ENCODE measurements at regions not wholly inside any gene's neighbourhood (a gene's known extent, or its start where the extent isn't known, plus 50 kb on each side); places are given as distances from the start of the nearest gene placed in this dataset.

GRCh38 chr4:18860836-18861530 is 839.4 kb upstream of the LCORL start:
- Histone ChIP-seq H3K4me3 (no peak overlapping the region), H3K4me1 (no peaks in the 10 kb centered on the region), H3K36me3 (replicated peaks) (no peaks in the 10 kb centered on the region), H3K9me3 (no peaks in the 10 kb centered on the region), H3K27me3 (ENCODE audit: low read depth) (0 out of 2 replicates have a peak, but pooled peaks cover 2% of the 10 kb centered on the region)
- in situ Hi-C loops (cut with MboI; ENCODE audit: low sequenced_read_pairs) = no loop called here
- no peak for DNase-seq (ENCODE audit: low spot score in 2 of 2)

- DNase-seq (ENCODE audit: low spot score in 2 of 2) = no peak
- H3K9me3 ChIP-seq = no peaks in the 10 kb centered on the region
- in situ Hi-C loops (cut with MboI; ENCODE audit: low sequenced_read_pairs) = no loop called here
- H3K4me3 ChIP-seq = no peak overlapping the region
- H3K4me1 ChIP-seq = no peaks in the 10 kb centered on the region
- no peaks in the 10 kb centered on the region for H3K36me3 ChIP-seq (replicated peaks)
- 0 out of 2 replicates have a peak, but pooled peaks cover 2% of the 10 kb centered on the region for H3K27me3 ChIP-seq (ENCODE audit: low read depth)
Observed at GRCh38 chr4:18859468-18859867, 837.9 kb upstream of the LCORL start.

GRCh38 chr4:18858229-18858922 is 836.8 kb upstream of the LCORL start:
- Histone ChIP-seq H3K4me1 (no peaks in the 10 kb centered on the region), H3K36me3 (replicated peaks) (no peaks in the 10 kb centered on the region), H3K27me3 (ENCODE audit: low read depth) (0 out of 2 replicates have a peak, but pooled peaks cover 2% of the 10 kb centered on the region), H3K9me3 (no peaks in the 10 kb centered on the region), H3K4me3 (no peak overlapping the region)
- DNase-seq (ENCODE audit: low spot score in 2 of 2) = no peak
- in situ Hi-C loops (cut with MboI; ENCODE audit: low sequenced_read_pairs) = no loop called here

DNA sequence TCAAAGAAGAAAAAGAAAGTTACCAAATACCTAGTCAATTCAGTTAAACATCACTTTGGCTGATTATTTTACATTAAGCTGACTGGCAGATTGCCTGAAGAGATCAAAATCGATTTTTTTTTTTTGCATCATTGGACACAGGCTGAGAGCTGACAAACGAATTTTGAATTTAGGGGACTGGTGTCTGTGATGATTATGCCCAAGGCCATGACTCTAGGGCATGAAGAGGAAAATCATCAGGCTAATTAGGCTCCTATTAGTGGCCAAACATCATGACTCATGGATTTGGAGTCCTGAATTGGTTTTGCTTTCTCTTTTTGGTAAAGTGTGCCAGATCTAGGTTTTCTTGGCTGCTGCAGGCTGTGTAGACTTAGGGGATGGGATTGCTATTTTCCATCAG is 829.3 kb upstream of the LCORL start:
- in situ Hi-C loops (cut with MboI; ENCODE audit: low sequenced_read_pairs) = no loop called here
- H3K4me1 ChIP-seq = no peaks in the 10 kb centered on the region
- DNase-seq (ENCODE audit: low spot score in 2 of 2) = no peak

DNA sequence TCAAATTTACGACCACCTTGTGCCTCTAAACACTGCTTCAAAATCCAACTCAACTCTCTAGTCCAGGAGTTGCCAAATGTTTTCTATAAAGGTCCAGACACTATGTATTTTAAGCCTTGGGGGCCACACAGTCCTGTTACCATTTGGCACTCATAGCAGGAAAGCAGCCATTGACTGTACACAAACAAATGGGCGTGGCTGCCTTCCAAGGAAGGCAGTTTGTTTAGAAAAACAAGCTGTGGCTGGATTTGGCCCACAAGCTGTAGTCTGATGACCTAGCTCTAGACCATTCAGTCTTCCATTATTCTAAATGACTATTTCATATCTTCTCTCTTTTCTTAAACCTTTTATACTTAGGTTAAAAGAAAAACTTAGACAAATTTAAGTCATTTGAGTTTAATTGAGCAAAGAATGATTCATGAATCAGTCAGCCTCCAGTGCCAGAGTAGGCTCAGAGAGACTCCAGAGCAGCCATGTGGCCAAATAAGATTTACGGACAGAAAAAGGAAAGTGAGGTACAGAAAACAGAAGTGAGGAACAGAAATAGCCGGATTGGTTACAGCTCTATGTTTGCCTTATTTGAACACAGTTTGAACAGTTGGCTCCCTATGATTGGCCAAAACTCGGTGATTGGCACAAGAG is 825.8 kb upstream of the LCORL start:
- H3K27me3 ChIP-seq (ENCODE audit: low read depth) = no peaks in the 10 kb centered on the region
- no peaks in the 10 kb centered on the region for H3K4me1 ChIP-seq
- H3K9me3 ChIP-seq = no peaks in the 10 kb centered on the region
- H3K36me3 ChIP-seq (replicated peaks) = no peaks in the 10 kb centered on the region
- in situ Hi-C loops (cut with MboI; ENCODE audit: low sequenced_read_pairs) = no loop called here
- no peak overlapping the region for H3K4me3 ChIP-seq
- no peak for DNase-seq (ENCODE audit: low spot score in 2 of 2)

More for the DNA sequence above, 829.3 kb upstream of the LCORL start:
- Histone ChIP-seq H3K36me3 (replicated peaks) (no peaks in the 10 kb centered on the region), H3K27me3 (ENCODE audit: low read depth) (no peaks in the 10 kb centered on the region), H3K4me3 (no peak overlapping the region), H3K9me3 (no peaks in the 10 kb centered on the region; the same call in 1 of the 2 replicates)

DNA sequence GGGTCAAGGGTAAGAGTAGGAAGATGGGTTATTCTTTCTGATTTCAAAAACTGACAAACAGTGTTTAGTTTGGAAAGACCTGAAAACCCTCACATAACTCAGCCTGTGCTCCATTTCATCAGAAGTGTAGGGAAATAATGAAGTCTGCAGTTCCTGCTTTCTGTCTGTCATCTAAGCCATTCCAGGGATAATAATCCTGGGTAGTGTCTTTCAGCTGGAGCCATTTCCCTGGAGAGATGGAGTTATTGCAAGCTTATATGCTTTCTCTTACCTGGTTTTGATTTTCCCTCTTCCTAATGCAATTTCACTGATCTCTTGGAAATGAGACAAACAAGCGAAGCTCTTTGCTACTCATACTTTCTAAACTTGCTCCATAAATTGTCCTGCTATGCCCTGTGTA is 824.8 kb upstream of the LCORL start:
- no peak for DNase-seq (ENCODE audit: low spot score in 2 of 2)
- Histone ChIP-seq H3K9me3 (no peaks in the 10 kb centered on the region), H3K4me1 (no peaks in the 10 kb centered on the region), H3K36me3 (replicated peaks) (no peaks in the 10 kb centered on the region), H3K4me3 (no peak overlapping the region), H3K27me3 (ENCODE audit: low read depth) (no peaks in the 10 kb centered on the region)
- in situ Hi-C loops (cut with MboI; ENCODE audit: low sequenced_read_pairs) = no loop called here

GRCh38 chr4:18844726-18845125 is 823.2 kb upstream of the LCORL start:
- Histone ChIP-seq H3K9me3 (no peaks in the 10 kb centered on the region), H3K4me3 (no peak overlapping the region), H3K36me3 (replicated peaks) (no peaks in the 10 kb centered on the region), H3K4me1 (no peaks in the 10 kb centered on the region), H3K27me3 (ENCODE audit: low read depth) (no peaks in the 10 kb centered on the region)
- no peak for DNase-seq (ENCODE audit: low spot score in 2 of 2)
- in situ Hi-C loops (cut with MboI; ENCODE audit: low sequenced_read_pairs) = no loop called here

DNA sequence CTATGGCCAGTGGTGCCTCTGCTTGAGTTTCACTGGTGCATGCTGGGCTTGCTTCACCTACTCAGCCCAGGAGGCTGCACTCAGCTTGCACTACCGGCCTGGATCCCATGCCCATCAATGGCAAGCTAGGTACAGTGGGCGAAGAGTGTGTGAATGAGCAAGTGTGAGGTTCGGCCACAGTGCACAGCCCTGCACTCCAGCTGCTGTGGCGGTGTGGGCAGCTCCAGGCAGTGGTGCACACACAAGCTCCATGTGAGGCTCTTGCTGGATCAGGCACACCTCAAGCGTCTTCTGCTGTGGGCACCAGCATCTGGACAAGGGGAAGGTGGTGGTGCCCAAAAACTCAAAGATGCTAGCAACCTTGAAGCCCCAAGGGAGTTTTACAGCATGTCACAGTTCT is 820.9 kb upstream of the LCORL start:
- H3K9me3 ChIP-seq = no peaks in the 10 kb centered on the region

GRCh38 chr4:18840481-18840880 is 818.9 kb upstream of the LCORL start:
- H3K36me3 ChIP-seq (replicated peaks) = no peaks in the 10 kb centered on the region
- H3K4me1 ChIP-seq = no peaks in the 10 kb centered on the region
- H3K4me3 ChIP-seq = no peak overlapping the region
- H3K9me3 ChIP-seq = no peaks in the 10 kb centered on the region
- in situ Hi-C loops (cut with MboI; ENCODE audit: low sequenced_read_pairs) = no loop called here
- H3K27me3 ChIP-seq (ENCODE audit: low read depth) = no peaks in the 10 kb centered on the region
- no peak for DNase-seq (ENCODE audit: low spot score in 2 of 2)

More for the DNA sequence above, 820.9 kb upstream of the LCORL start:
- no peak for DNase-seq (ENCODE audit: low spot score in 2 of 2)
- Histone ChIP-seq H3K4me1 (no peaks in the 10 kb centered on the region), H3K27me3 (ENCODE audit: low read depth) (no peaks in the 10 kb centered on the region), H3K4me3 (no peak overlapping the region), H3K36me3 (replicated peaks) (no peaks in the 10 kb centered on the region)
- in situ Hi-C loops (cut with MboI; ENCODE audit: low sequenced_read_pairs) = no loop called here

GRCh38 chr4:18816228-18816895 is 794.8 kb upstream of the LCORL start:
- DNase-seq (ENCODE audit: low spot score in 2 of 2) = no peak
- Histone ChIP-seq H3K4me3 (no peak overlapping the region), H3K27me3 (ENCODE audit: low read depth) (no peaks in the 10 kb centered on the region; the same call in 1 of the 2 replicates), H3K4me1 (no peaks in the 10 kb centered on the region), H3K36me3 (replicated peaks) (no peaks in the 10 kb centered on the region), H3K9me3 (no peaks in the 10 kb centered on the region)
- in situ Hi-C loops (cut with MboI; ENCODE audit: low sequenced_read_pairs) = no loop called here

DNA sequence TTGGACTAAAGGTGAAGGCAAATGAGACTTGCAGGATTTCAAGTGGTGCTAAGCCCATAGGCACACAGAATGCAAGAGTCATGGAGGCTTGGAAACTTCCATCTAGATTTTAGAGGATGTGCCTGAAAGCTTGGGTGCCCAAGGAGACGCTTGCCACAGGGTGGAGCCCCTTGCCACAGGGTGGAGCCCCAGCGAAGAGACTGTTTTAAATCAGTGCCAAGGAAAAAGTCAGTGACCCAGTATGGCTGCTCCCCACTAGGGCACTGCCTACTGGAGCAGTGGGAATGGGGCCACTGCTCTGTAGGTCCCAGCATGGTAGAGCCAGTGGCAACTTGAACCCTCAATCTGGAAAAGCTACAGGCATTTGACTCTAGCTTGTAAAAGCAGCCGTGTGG is 794.2 kb upstream of the LCORL start:
- H3K27me3 ChIP-seq (ENCODE audit: low read depth) = no peaks in the 10 kb centered on the region; the same call in 1 of the 2 replicates
- no peaks in the 10 kb centered on the region for H3K36me3 ChIP-seq (replicated peaks)
- H3K4me3 ChIP-seq = no peak overlapping the region
- in situ Hi-C loops (cut with MboI; ENCODE audit: low sequenced_read_pairs) = no loop called here
- no peak for DNase-seq (ENCODE audit: low spot score in 2 of 2)
- no peaks in the 10 kb centered on the region for H3K4me1 ChIP-seq
- no peaks in the 10 kb centered on the region for H3K9me3 ChIP-seq

- in situ Hi-C loops (cut with MboI; ENCODE audit: low sequenced_read_pairs) = no loop called here
- Histone ChIP-seq H3K36me3 (replicated peaks) (no peaks in the 10 kb centered on the region), H3K9me3 (no peaks in the 10 kb centered on the region), H3K4me1 (no peaks in the 10 kb centered on the region), H3K4me3 (no peak overlapping the region), H3K27me3 (ENCODE audit: low read depth) (no peaks in the 10 kb centered on the region; the same call in 1 of the 2 replicates)
- no peak for DNase-seq (ENCODE audit: low spot score in 2 of 2)
Observed at GRCh38 chr4:18815081-18815778, 793.7 kb upstream of the LCORL start.

- H3K4me1 ChIP-seq = no peaks in the 10 kb centered on the region
- H3K27me3 ChIP-seq (ENCODE audit: low read depth) = no peaks in the 10 kb centered on the region
- DNase-seq (ENCODE audit: low spot score in 2 of 2) = no peak
- no peak overlapping the region for H3K4me3 ChIP-seq
- in situ Hi-C loops (cut with MboI; ENCODE audit: low sequenced_read_pairs) = no loop called here
- no peaks in the 10 kb centered on the region for H3K36me3 ChIP-seq (replicated peaks)
- H3K9me3 ChIP-seq = no peaks in the 10 kb centered on the region
Observed at GRCh38 chr4:18813771-18814170, 792.2 kb upstream of the LCORL start.
